Cortex of kidney (tissue), 1 donor: ENCODE measurements at regions not wholly inside any gene's neighbourhood (a gene's known extent, or its start where the extent isn't known, plus 50 kb on each side); places are given as distances from the start of the nearest gene placed in this dataset.

Source experiments
- DNase-seq: peaks from one replicate; lab custom pipeline; 2025; lab: John Stamatoyannopoulos, UW

GRCh38 chr3:16113704-16114103 is 60.8 kb upstream of the GALNT15 start:
- no peak for DNase-seq

- no peak for DNase-seq
Measured at GRCh38 chr3:16114429-16114828, 60.1 kb upstream of the GALNT15 start.

GRCh38 chr3:16114930-16115329 is 59.5 kb upstream of the GALNT15 start:
- no peak for DNase-seq

GRCh38 chr3:16118396-16118795 is 56.1 kb upstream of the GALNT15 start:
- no peak for DNase-seq

GRCh38 chr3:16119887-16120286 is 54.6 kb upstream of the GALNT15 start:
- no peak for DNase-seq

GRCh38 chr3:16121391-16121790 is 53.1 kb upstream of the GALNT15 start:
- DNase-seq: no peak

- DNase-seq: no peak
Measured at GRCh38 chr3:16122155-16122554, 52.3 kb upstream of the GALNT15 start.

GRCh38 chr3:16122661-16123060 is 51.8 kb upstream of the GALNT15 start:
- no peak for DNase-seq

- no peak for DNase-seq
Measured at GRCh38 chr3:16124636-16125035, 49.8 kb upstream of the GALNT15 start.
